Stomach (tissue), 8 donors: ENCODE measurements at regions not wholly inside any gene's neighbourhood (a gene's known extent, or its start where the extent isn't known, plus 50 kb on each side); places are given as distances from the start of the nearest gene placed in this dataset.

ENCODE experiments used
- DNase-seq, 2 donors: peaks; one replicate each; pipeline versions ENCODE4 v3.0.0 to v3.0.0-alpha.2; 2013 to 2019
- H3K27ac ChIP-seq, 5 donors: fragments of 200-600 bp in 4 of 5; sonication (generic) in 4 of 5; one replicate each; pipeline ENCODE4 v1.5.1; 2013 to 2019; ENCODE audit warnings: mild to moderate bottlenecking in 1 of 5, moderate library complexity in 1 of 5
- H3K27me3 ChIP-seq, 3 donors: fragments of 200-600 bp; sonication (generic); one replicate each; pipeline ENCODE4 v1.5.1; 2017 to 2019; ENCODE audit warnings: mixed run types in 1 of 3
- H3K36me3 ChIP-seq, 4 donors: fragments of 200-600 bp; sonication (generic); 1 replicate in 3 of 4; 2 replicates in 1 of 4; pipeline ENCODE4 v1.5.1; 2016 to 2019
- H3K4me1 ChIP-seq, 4 donors: fragments of 200-600 bp; sonication (generic); one replicate each; pipeline ENCODE4 v1.5.1; 2016 to 2019
- H3K4me3 ChIP-seq, 4 donors: fragments of 200-600 bp; sonication (generic) in 3 of 4; one replicate each; pipeline ENCODE4 v1.5.1; 2016 to 2019; ENCODE audit warnings: mild to moderate bottlenecking in 1 of 4
- H3K9me3 ChIP-seq, 4 donors: fragments of 200-600 bp; sonication (generic); one replicate each; pipeline ENCODE4 v1.5.1; 2016 to 2019
- CTCF ChIP-seq, 7 experiments: fragments of 450-650 bp in 4 of 7; fragments of 200-600 bp in 3 of 7; sonication (generic) in 3 of 7; IDR thresholded peaks; one replicate each; pipeline ENCODE4 v1.5.1; 2016 to 2019; ENCODE audit warnings: antibody characterized with exemption in 7 of 7, control low read depth in 2 of 7, mild to moderate bottlenecking in 1 of 7
- EP300 ChIP-seq: sonication (generic); formaldehyde crosslinking; IDR thresholded peaks from one replicate; pipeline ENCODE4 v1.6.1; 2017; ENCODE audit warnings: antibody characterized with exemption
- POLR2A ChIP-seq, 4 donors: fragments of 450-650 bp; IDR thresholded peaks; one replicate each; pipeline ENCODE4 v1.6.1; 2016; ENCODE audit warnings: antibody characterized with exemption in 4 of 4, control low read depth in 2 of 4, mild to moderate bottlenecking in 1 of 4, moderate library complexity in 1 of 4
- POLR2AphosphoS5 ChIP-seq, 3 donors: sonication (generic); formaldehyde crosslinking; IDR thresholded peaks; one replicate each; pipeline ENCODE4 v1.6.1; 2016; ENCODE audit warnings: antibody characterized with exemption in 3 of 3
- whole genome bisulfite sequencing, 5 donors: extraction: QIAGEN DNeasy Blood & Tissue Kit in 3 of 5; methylation state at CpG; one replicate each; pipeline versions ENCODE4 v1.1.5 to v1.1.7; 2013 to 2018; 5-methylcytosine and 5-hydroxymethylcytosine counted together
- intact Hi-C: fragments of 100-400 bp; cut with DNase I; formaldehyde crosslinking; loops from one replicate; pipeline ENCODE4 v1.15.1; 2023; ENCODE audit warnings: low total_unique reads
- donor health status: healthy with polysubstance abuse.
- donor health status: Bipolar disorder and iron deficiency.
- donor health status: healthy.

- intact Hi-C loops = no loop called here
- DNase-seq = no peak
- no peaks in the 10 kb centered on the region for H3K9me3 ChIP-seq
- H3K27me3 ChIP-seq = no peaks in the 10 kb centered on the region
- no peak overlapping the region for H3K27ac ChIP-seq
- H3K36me3 ChIP-seq = no peaks in the 10 kb centered on the region
- TF ChIP-seq POLR2AphosphoS5 (IDR thresholded peaks at IDR 0.05) (no peak), POLR2A (IDR thresholded peaks at IDR 0.05) (no peak), EP300 (no peak), CTCF (IDR thresholded peaks at IDR 0.05) (no peak)
- peaks cover 0 to 15% (median 9%) of the 10 kb centered on the region in 4 donors for H3K4me1 ChIP-seq
- 81 to 93% (median 90%) methylated on average over 7 of the region's 7 CpGs for WGBS, 5 donors
- no peak overlapping the region for H3K4me3 ChIP-seq
Measured at GRCh38 chr10:61279400-61279799, 173.8 kb downstream of the TMEM26 start.

- TF ChIP-seq CTCF (IDR thresholded peaks at IDR 0.05) (no peak), EP300 (no peak), POLR2AphosphoS5 (IDR thresholded peaks at IDR 0.05) (no peak), POLR2A (IDR thresholded peaks at IDR 0.05) (no peak)
- H3K4me3 ChIP-seq = no peak overlapping the region
- H3K9me3 ChIP-seq = no peaks in the 10 kb centered on the region
- 87 to 94% (median 91%) methylated on average over 2 of the region's 2 CpGs for WGBS, 5 donors
- H3K27ac ChIP-seq = no peak overlapping the region
- H3K4me1 ChIP-seq = peaks cover 0 to 7% (median 2%) of the 10 kb centered on the region in 4 donors
- intact Hi-C loops = no loop called here
- no peaks in the 10 kb centered on the region for H3K27me3 ChIP-seq
- H3K36me3 ChIP-seq = no peaks in the 10 kb centered on the region
- DNase-seq = no peak
Measured at GRCh38 chr10:61278556-61278955, 174.6 kb downstream of the TMEM26 start.

- peaks cover 0 to 11% (median 3%) of the 10 kb centered on the region in 4 donors for H3K4me1 ChIP-seq
- no peak overlapping the region for H3K27ac ChIP-seq
- H3K4me3 ChIP-seq = no peak overlapping the region
- H3K9me3 ChIP-seq = no peaks in the 10 kb centered on the region
- TF ChIP-seq POLR2A (IDR thresholded peaks at IDR 0.05) (no peak), POLR2AphosphoS5 (IDR thresholded peaks at IDR 0.05) (no peak), CTCF (IDR thresholded peaks at IDR 0.05) (no peak), EP300 (no peak)
- H3K27me3 ChIP-seq = no peaks in the 10 kb centered on the region
- no peaks in the 10 kb centered on the region for H3K36me3 ChIP-seq
- DNase-seq = no peak
- intact Hi-C loops = no loop called here
Measured at GRCh38 chr10:61272781-61273180, 180.4 kb downstream of the TMEM26 start.

- DNase-seq = peak in 1 of 2 donors; percentile 74
- H3K9me3 ChIP-seq = no peaks in the 10 kb centered on the region
- intact Hi-C loops = no loop called here
- peaks cover 0 to 11% (median 3%) of the 10 kb centered on the region in 4 donors for H3K4me1 ChIP-seq
- H3K4me3 ChIP-seq = no peak overlapping the region
- WGBS, 5 donors = 20 to 38% (median 26%) methylated on average over 3 of the region's 3 CpGs
- no peaks in the 10 kb centered on the region for H3K36me3 ChIP-seq
- TF ChIP-seq CTCF (IDR thresholded peaks at IDR 0.05) (peak in 4 of 7 experiments; percentile 8 to 28 (median 16)), POLR2AphosphoS5 (IDR thresholded peaks at IDR 0.05) (peak in 1 of 3 donors; percentile 47), EP300 (no peak), POLR2A (IDR thresholded peaks at IDR 0.05) (no peak)
- no peaks in the 10 kb centered on the region for H3K27me3 ChIP-seq
- no peak overlapping the region for H3K27ac ChIP-seq
Measured at GRCh38 chr10:61271127-61271780, 181.9 kb downstream of the TMEM26 start.
